ENCODE measurements at regions not wholly inside any gene's neighbourhood (a gene's known extent, or its start where the extent isn't known, plus 50 kb on each side); places are given as distances from the start of the nearest gene placed in this dataset.

- intact Hi-C loops (cut with DNase I; ENCODE audit: low total_unique reads): no loop called here
- Histone ChIP-seq H3K9me3 (peaks cover 0 to 10% (median 3%) of the 10 kb centered on the region in 4 donors), H3K36me3 (no peaks in the 10 kb centered on the region), H3K4me1 (no peaks in the 10 kb centered on the region), H3K27me3 (no peaks in the 10 kb centered on the region), H3K27ac (no peak overlapping the region), H3K4me3 (no peak overlapping the region)
- 0 to 85% (median 0%) methylated on average over 1 of the region's 1 CpG for WGBS, 5 donors
- no peak for DNase-seq
- TF ChIP-seq POLR2AphosphoS5 (IDR thresholded peaks at IDR 0.05) (no peak), CTCF (IDR thresholded peaks at IDR 0.05) (no peak), EP300 (IDR thresholded peaks at IDR 0.05) (no peak), POLR2A (IDR thresholded peaks at IDR 0.05) (no peak)
Measured at GRCh38 chr3:89038869-89039268, 68.6 kb upstream of the EPHA3 start.

GRCh38 chr3:89042236-89042835, 65.1 kb upstream of the EPHA3 start:
- no peaks in the 10 kb centered on the region for H3K36me3 ChIP-seq
- 45 to 53% (median 49%) methylated on average over 3 of the region's 3 CpGs for WGBS, 5 donors
- H3K4me1 ChIP-seq: no peaks in the 10 kb centered on the region
- H3K27ac ChIP-seq: no peak overlapping the region
- no peak for TF ChIP-seq POLR2A (IDR thresholded peaks at IDR 0.05)
- TF ChIP-seq CTCF (IDR thresholded peaks at IDR 0.05): no peak
- TF ChIP-seq POLR2AphosphoS5 (IDR thresholded peaks at IDR 0.05): no peak
- TF ChIP-seq EP300 (IDR thresholded peaks at IDR 0.05): no peak
- H3K4me3 ChIP-seq: no peak overlapping the region
- H3K9me3 ChIP-seq: no peaks in the 10 kb centered on the region
- intact Hi-C loops (cut with DNase I; ENCODE audit: low total_unique reads): no loop called here
- no peak for DNase-seq
- H3K27me3 ChIP-seq: no peaks in the 10 kb centered on the region

- H3K36me3 ChIP-seq: no peaks in the 10 kb centered on the region
- H3K4me1 ChIP-seq: no peaks in the 10 kb centered on the region
- no peak for DNase-seq
- intact Hi-C loops (cut with DNase I; ENCODE audit: low total_unique reads): no loop called here
- WGBS, 5 donors: 60 to 77% (median 72%) methylated on average over 6 of the region's 6 CpGs
- no peak overlapping the region for H3K4me3 ChIP-seq
- no peak overlapping the region for H3K27ac ChIP-seq
- H3K9me3 ChIP-seq: no peaks in the 10 kb centered on the region
- no peak for TF ChIP-seq POLR2A (IDR thresholded peaks at IDR 0.05)
- TF ChIP-seq EP300 (IDR thresholded peaks at IDR 0.05): no peak
- TF ChIP-seq CTCF (IDR thresholded peaks at IDR 0.05): no peak
- no peak for TF ChIP-seq POLR2AphosphoS5 (IDR thresholded peaks at IDR 0.05)
- H3K27me3 ChIP-seq: no peaks in the 10 kb centered on the region
Measured at GRCh38 chr3:89043406-89043932, 64.0 kb upstream of the EPHA3 start.

GRCh38 chr3:89046661-89047060, 60.8 kb upstream of the EPHA3 start:
- Histone ChIP-seq H3K9me3 (no peaks in the 10 kb centered on the region), H3K4me1 (no peaks in the 10 kb centered on the region), H3K27me3 (no peaks in the 10 kb centered on the region), H3K36me3 (no peaks in the 10 kb centered on the region), H3K4me3 (no peak overlapping the region), H3K27ac (no peak overlapping the region)
- TF ChIP-seq POLR2A (IDR thresholded peaks at IDR 0.05): no peak
- intact Hi-C loops (cut with DNase I; ENCODE audit: low total_unique reads): no loop called here
- WGBS, 5 donors: 70 to 85% (median 76%) methylated on average over 1 of the region's 1 CpG
- DNase-seq: no peak

- TF ChIP-seq EP300 (IDR thresholded peaks at IDR 0.05) (no peak), CTCF (IDR thresholded peaks at IDR 0.05) (no peak), POLR2A (IDR thresholded peaks at IDR 0.05) (no peak), POLR2AphosphoS5 (IDR thresholded peaks at IDR 0.05) (no peak)
- no peak overlapping the region for H3K4me3 ChIP-seq
- H3K4me1 ChIP-seq: no peaks in the 10 kb centered on the region
- no peak for DNase-seq
- 54 to 59% (median 58%) methylated on average over 2 of the region's 2 CpGs for WGBS, 5 donors
- H3K27me3 ChIP-seq: no peaks in the 10 kb centered on the region
- H3K9me3 ChIP-seq: no peaks in the 10 kb centered on the region
- H3K36me3 ChIP-seq: no peaks in the 10 kb centered on the region
- intact Hi-C loops (cut with DNase I; ENCODE audit: low total_unique reads): no loop called here
- H3K27ac ChIP-seq: no peak overlapping the region
Measured at GRCh38 chr3:89049119-89049518, 58.3 kb upstream of the EPHA3 start.

Measured in stomach (tissue), 8 donors.